ENCODE measurements at regions not wholly inside any gene's neighbourhood (a gene's known extent, or its start where the extent isn't known, plus 50 kb on each side); places are given as distances from the start of the nearest gene placed in this dataset.

DNA sequence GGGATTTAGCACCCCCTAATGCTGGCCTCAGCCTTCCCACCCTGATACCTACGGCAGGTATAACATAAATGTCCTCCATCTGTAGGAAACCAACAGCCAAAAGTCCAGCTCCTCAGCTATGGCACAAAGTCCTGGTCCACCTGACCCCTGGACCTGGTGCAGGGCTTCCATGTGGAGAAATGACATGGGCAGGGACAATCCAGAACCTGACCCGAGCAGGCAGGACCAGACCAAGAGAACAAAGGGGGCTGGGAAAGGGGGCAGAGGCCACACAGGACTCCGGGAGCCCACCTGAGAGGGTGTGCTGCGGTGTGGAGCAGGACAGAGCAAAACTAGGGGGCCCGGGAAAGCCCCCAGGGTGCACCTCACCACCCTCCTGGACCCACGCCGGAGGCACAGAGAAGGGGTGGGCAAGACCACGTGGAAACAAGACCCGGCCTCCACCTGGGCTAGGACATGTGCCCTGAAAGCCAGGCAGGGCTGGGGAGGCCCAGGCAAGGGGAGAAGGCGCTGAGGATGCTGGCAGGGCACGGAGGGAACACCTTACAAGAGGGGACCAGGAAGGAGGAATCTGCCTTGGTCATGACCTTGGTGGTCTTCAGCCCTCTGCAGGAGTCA, 368.9 kb downstream of the SHANK2 start:
- no peak overlapping the region for H3K4me3 ChIP-seq (ENCODE audit: low read length)
- 84% methylated on average over 11 of the region's 11 CpGs for WGBS (ENCODE audit: insufficient coverage)
- Mint-ChIP-seq H3K27ac (no peak overlapping the region), H3K9me3 (no peaks in the 10 kb centered on the region), H3K27me3 (ENCODE audit: low read depth in 2 of 2) (no peaks in the 10 kb centered on the region), H3K4me3 (no peak overlapping the region), H3K4me1 (no peaks in the 10 kb centered on the region), H3K36me3 (no peaks in the 10 kb centered on the region)
- ATAC-seq (no peak), DNase-seq (no peak)
- H3K4me1 ChIP-seq (ENCODE audit: control insufficient read depth, insufficient read depth, low read length): no peaks in the 10 kb centered on the region
- no peaks in the 10 kb centered on the region for H3K9me3 ChIP-seq (ENCODE audit: control insufficient read depth, insufficient read depth, low read length)
- TF ChIP-seq, protein P1, sequence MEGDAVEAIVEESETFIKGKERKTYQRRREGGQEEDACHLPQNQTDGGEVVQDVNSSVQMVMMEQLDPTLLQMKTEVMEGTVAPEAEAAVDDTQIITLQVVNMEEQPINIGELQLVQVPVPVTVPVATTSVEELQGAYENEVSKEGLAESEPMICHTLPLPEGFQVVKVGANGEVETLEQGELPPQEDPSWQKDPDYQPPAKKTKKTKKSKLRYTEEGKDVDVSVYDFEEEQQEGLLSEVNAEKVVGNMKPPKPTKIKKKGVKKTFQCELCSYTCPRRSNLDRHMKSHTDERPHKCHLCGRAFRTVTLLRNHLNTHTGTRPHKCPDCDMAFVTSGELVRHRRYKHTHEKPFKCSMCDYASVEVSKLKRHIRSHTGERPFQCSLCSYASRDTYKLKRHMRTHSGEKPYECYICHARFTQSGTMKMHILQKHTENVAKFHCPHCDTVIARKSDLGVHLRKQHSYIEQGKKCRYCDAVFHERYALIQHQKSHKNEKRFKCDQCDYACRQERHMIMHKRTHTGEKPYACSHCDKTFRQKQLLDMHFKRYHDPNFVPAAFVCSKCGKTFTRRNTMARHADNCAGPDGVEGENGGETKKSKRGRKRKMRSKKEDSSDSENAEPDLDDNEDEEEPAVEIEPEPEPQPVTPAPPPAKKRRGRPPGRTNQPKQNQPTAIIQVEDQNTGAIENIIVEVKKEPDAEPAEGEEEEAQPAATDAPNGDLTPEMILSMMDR (IDR thresholded peaks at IDR 0.05): no peak
- H3K27ac ChIP-seq (ENCODE audit: low read length): no peak overlapping the region
- H3K36me3 ChIP-seq (ENCODE audit: control insufficient read depth, insufficient read depth, low read length): no peaks in the 10 kb centered on the region
- intact Hi-C loops (cut with micrococcal nuclease): no loop called here
- no peaks in the 10 kb centered on the region for H3K27me3 ChIP-seq (ENCODE audit: control insufficient read depth, insufficient read depth, low read length)

DNA sequence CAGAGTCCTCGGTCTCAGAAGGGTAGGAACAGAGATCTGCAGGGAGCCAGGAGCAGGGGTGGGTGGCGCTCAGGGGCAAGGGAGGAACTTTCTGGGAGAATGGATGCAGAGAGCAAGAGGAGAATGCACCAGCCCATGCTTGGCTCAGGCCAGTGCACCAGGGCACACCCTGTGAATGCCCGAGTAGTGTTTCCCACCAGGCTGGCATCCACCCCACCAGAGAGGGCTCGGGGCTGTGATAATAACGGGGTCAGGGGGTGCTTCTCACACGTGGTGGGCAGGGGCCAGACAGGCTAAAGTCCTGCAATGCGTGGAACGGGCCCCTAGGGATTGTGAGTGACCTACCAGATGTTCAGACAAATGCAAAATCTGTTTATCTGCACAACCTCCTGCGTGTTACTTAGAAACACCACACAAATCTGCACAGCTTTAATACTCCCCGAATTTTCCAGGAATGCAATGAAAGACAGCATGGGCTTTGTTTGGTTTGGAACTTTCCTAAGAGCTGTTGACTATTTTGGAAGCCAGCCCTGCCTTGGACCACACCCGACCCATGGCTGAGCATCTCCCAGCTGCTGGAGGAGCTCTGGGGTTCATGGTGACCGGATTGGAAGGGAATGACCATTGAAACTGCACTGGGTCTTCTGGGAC, 368.3 kb downstream of the SHANK2 start:
- Mint-ChIP-seq H3K27me3 (ENCODE audit: low read depth in 2 of 2) (no peaks in the 10 kb centered on the region), H3K36me3 (no peaks in the 10 kb centered on the region), H3K4me3 (no peak overlapping the region), H3K27ac (no peak overlapping the region), H3K9me3 (no peaks in the 10 kb centered on the region), H3K4me1 (no peaks in the 10 kb centered on the region)
- intact Hi-C loops (cut with micrococcal nuclease): no loop called here
- no peaks in the 10 kb centered on the region for H3K27me3 ChIP-seq (ENCODE audit: control insufficient read depth, insufficient read depth, low read length)
- ATAC-seq (no peak), DNase-seq (no peak)
- H3K9me3 ChIP-seq (ENCODE audit: control insufficient read depth, insufficient read depth, low read length): no peaks in the 10 kb centered on the region
- H3K4me1 ChIP-seq (ENCODE audit: control insufficient read depth, insufficient read depth, low read length): no peaks in the 10 kb centered on the region
- no peak overlapping the region for H3K4me3 ChIP-seq (ENCODE audit: low read length)
- 79% methylated on average over 12 of the region's 12 CpGs for WGBS (ENCODE audit: insufficient coverage)
- H3K36me3 ChIP-seq (ENCODE audit: control insufficient read depth, insufficient read depth, low read length): no peaks in the 10 kb centered on the region
- TF ChIP-seq, protein P1 (IDR thresholded peaks at IDR 0.05): no peak
- H3K27ac ChIP-seq (ENCODE audit: low read length): no peak overlapping the region

DNA sequence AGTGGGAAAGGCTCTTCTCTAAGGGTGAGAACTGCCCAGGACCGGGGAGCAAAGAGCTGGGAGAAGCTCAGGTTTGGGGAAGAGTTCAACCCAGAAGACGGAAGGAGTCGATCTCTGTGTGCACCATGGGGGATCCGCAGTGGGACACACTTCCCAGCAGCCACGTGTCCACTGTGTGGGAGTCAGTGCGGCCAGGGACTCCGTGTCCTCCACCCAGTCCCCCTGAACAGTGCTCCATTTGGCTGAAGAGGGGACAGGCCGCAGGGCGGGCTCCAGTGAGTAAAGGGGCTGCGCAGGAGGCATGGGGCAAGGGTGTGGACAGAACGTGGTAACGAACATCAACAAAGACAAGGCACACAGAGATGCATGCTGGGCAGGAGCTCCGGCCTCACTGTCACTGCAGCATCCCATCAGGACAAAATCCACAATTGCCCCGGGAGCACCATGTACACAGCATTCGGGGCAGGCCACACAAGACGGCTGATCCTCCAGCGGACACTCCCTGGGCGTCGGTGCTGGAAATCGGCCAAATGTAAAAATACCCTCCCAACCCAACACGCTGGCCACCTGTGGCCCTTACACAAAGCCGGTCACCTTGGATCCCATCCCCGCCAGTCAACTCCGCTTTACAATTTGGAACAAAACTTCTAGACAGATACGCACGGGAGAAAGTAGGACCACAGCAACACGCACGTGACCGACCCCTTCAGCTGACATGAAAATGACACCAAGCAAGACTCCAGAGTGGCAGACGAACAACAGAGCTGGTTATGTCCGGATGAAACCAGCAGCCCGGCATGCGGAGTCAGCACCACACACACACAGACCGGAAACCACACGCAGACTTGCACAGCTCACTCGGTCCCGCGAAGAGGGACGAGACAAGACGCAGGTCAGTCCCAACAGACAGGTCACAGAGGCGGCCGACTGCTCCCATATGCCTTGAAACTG, 366.8 kb downstream of the SHANK2 start:
- Mint-ChIP-seq H3K4me1 (no peaks in the 10 kb centered on the region), H3K9me3 (no peaks in the 10 kb centered on the region), H3K36me3 (no peaks in the 10 kb centered on the region), H3K27ac (no peak overlapping the region), H3K4me3 (no peak overlapping the region), H3K27me3 (ENCODE audit: low read depth in 2 of 2) (no peaks in the 10 kb centered on the region)
- H3K36me3 ChIP-seq (ENCODE audit: control insufficient read depth, insufficient read depth, low read length): no peaks in the 10 kb centered on the region
- H3K9me3 ChIP-seq (ENCODE audit: control insufficient read depth, insufficient read depth, low read length): no peaks in the 10 kb centered on the region
- intact Hi-C loops (cut with micrococcal nuclease): no loop called here
- no peaks in the 10 kb centered on the region for H3K4me1 ChIP-seq (ENCODE audit: control insufficient read depth, insufficient read depth, low read length)
- ATAC-seq (no peak), DNase-seq (no peak)
- TF ChIP-seq, protein P1 (IDR thresholded peaks at IDR 0.05): no peak
- H3K27me3 ChIP-seq (ENCODE audit: control insufficient read depth, insufficient read depth, low read length): no peaks in the 10 kb centered on the region
- no peak overlapping the region for H3K27ac ChIP-seq (ENCODE audit: low read length)
- WGBS (ENCODE audit: insufficient coverage): 87% methylated on average over 42 of the region's 42 CpGs
- H3K4me3 ChIP-seq (ENCODE audit: low read length): no peak overlapping the region
